Choroid plexus epithelial cell (primary cell): ENCODE measurements at regions not wholly inside any gene's neighbourhood (a gene's known extent, or its start where the extent isn't known, plus 50 kb on each side); places are given as distances from the start of the nearest gene placed in this dataset.

Source experiments
- DNase-seq: peaks from one replicate; pipeline ENCODE4 v3.0.0-alpha.2; 2010; ENCODE audit warnings: low read depth
- H3K4me3 ChIP-seq: 2 replicates; pipeline ENCODE4 v1.5.1; 2011; ENCODE audit warnings: low read depth, mild to moderate bottlenecking, control low read depth, low read length, moderate library complexity
- TF ChIP-seq, protein P1 (sequence below): conservative IDR thresholded peaks from 2 replicates; pipeline ENCODE4 v1.5.1; 2011; ENCODE audit warnings: low read depth, mild to moderate bottlenecking, control low read depth, inconsistent platforms, low read length, moderate library complexity

DNA sequence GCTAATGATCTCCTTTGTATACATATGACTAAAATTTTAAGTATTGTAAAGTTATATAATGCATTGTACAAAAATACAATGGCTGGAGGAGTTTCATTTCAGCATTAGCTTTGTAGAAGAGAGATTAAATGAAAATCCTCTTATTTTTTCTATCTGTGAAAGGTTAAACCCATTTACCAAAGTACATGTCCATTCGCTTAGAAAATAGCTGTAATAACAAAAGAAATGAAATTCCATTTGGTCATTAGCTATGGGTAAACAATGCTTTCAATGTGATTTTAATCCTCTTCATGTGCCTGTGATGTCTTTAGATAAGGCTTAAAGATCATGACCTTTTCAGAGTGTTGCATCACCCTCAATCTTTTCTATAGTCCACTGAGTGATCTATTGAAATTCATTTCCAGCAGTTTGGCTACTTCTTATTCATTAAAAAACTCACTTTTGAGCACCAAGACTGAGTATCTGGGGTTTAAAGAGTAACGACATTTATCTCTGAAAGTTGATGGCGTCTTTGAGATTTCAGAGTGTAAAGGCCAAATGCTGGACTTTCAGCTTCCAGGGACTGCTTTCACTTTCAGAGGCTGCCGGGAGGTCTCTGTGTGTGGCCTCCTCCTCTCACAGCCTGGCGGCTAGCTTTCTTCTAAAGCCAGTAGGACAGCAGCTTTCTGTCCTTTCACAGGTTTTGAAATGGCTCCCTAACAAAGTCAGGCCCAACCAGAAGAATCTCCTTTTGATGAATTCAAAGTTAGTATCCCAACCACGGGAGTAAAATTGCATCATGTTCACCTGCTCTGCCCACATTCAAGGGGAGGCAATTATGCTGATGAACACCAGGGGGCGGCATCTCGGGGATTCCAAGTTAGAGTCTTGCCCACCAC is 701.4 kb upstream of the COBL start:
- TF ChIP-seq, protein P1, sequence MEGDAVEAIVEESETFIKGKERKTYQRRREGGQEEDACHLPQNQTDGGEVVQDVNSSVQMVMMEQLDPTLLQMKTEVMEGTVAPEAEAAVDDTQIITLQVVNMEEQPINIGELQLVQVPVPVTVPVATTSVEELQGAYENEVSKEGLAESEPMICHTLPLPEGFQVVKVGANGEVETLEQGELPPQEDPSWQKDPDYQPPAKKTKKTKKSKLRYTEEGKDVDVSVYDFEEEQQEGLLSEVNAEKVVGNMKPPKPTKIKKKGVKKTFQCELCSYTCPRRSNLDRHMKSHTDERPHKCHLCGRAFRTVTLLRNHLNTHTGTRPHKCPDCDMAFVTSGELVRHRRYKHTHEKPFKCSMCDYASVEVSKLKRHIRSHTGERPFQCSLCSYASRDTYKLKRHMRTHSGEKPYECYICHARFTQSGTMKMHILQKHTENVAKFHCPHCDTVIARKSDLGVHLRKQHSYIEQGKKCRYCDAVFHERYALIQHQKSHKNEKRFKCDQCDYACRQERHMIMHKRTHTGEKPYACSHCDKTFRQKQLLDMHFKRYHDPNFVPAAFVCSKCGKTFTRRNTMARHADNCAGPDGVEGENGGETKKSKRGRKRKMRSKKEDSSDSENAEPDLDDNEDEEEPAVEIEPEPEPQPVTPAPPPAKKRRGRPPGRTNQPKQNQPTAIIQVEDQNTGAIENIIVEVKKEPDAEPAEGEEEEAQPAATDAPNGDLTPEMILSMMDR = no peak
- no peak for DNase-seq
- no peak overlapping the region for H3K4me3 ChIP-seq

DNA sequence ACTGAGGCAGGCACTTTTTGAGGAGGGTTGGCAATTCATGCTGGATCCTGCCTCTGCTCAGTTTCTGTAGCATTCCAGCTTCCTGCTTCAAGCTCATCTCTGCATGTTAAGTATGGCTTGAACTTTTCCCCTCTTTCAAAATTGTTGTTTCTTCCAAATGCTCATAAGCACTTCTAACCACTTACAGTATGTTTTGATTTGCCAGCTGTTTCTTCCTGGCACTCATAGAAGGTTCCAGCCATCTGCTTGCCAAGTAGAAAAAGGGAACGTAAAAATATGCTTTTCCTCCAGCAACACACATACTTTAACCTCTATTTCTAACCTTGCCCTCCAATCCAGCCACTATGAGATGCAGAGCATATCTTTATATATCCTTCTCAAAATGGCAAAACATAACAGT is 692.6 kb upstream of the COBL start:
- DNase-seq = no peak
- TF ChIP-seq, protein P1 = no peak
- no peak overlapping the region for H3K4me3 ChIP-seq

DNA sequence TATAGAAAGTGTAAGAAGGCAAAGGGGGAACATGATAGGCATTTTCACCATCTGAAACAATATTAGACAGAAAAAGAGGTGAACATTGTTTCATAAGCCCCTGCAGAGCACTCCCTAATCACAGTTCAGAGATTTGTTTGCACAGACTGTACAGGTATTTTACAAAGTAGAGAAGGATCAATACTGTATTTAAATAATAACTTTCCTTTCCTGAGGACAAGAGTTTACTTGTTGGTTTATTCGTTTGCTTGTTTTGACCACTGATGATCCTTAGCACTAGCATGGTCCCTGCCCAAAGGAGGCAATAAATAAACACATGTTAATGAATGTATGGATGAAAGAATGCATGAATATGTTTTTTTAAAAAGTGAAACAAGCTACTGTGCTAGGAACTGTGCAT is 690.1 kb upstream of the COBL start:
- TF ChIP-seq, protein P1 = no peak
- DNase-seq = no peak

DNA sequence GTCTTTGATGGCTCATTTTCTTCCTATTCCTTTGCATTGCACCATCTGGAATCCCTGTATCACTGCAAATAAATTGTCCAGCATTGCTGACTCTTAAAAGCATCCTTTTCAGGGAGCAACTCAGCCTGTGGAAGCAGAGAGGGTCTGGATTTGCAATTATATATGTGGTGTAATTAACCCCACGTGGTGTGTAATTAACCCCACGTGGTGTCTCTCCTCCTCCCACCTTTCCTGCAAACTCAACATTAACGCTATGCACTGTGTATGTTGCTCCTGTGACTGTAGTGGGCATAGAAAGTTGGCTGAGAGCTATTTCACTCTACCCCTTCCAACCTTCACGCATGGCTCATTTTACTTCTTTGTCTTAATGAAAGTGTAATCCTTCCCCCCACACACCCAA is 689.0 kb upstream of the COBL start:
- TF ChIP-seq, protein P1 = no peak
- no peak for DNase-seq
- H3K4me3 ChIP-seq = no peak overlapping the region

More for the DNA sequence above, 690.1 kb upstream of the COBL start:
- no peak overlapping the region for H3K4me3 ChIP-seq

DNA sequence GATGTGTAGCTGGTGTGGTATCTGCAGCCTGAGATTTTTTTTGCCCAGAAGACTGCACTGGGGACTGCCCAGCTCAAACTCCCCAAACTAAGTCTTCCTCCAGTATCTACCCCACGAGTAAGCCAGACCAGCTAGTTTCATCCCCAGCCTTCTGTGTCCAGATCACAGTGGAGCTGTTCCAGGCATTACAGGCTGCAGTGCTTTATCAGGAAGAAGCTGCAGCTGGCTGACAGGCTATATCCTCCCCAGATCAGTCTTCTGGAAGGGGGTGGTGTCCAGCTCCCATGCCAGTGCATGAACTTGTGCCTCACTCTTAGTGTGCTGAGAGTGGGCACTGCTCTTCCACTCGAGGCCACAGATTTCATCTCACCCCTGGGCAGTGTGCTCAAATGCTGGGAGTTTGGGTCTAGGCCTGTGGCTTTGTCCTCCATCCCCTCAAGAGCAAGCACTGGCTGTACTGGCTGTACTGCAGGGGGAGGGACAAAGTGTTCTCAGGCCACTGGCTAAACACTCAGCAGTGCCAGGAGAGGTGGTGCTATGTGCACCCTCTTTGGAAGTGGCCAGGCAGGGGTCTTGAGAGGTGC is 679.1 kb upstream of the COBL start:
- TF ChIP-seq, protein P1 = no peak
- DNase-seq = no peak

DNA sequence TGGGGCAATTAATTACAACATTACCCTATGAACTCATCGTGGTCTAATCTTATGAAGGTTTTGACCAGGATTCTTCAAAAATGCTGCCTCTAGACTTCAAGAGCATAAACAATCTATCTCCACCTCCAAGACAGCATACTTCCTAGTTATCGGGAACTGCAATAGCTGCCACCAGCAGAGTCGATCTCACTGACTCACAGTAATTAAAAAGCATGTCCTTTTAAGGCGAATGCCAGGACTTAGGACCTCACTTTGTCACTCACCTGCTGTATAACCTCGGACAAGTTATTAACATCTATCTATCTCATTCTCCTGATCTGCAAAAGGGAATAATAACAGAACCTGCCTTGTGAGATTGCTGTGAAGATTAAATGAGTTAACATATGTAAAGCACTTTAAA is 666.0 kb upstream of the COBL start:
- TF ChIP-seq, protein P1 = no peak
- no peak overlapping the region for H3K4me3 ChIP-seq
- DNase-seq = no peak

More for the DNA sequence above, 679.1 kb upstream of the COBL start:
- no peak overlapping the region for H3K4me3 ChIP-seq
